Glutamatergic neuron (in vitro differentiated cells): ENCODE measurements at regions not wholly inside any gene's neighbourhood (a gene's known extent, or its start where the extent isn't known, plus 50 kb on each side); places are given as distances from the start of the nearest gene placed in this dataset.

Experiments used
- DNase-seq: peaks from one replicate; pipeline ENCODE4 v3.0.0; 2022
- H3K27ac Mint-ChIP-seq: one replicate; pipeline ENCODE4 v1.8.0; 2020; ENCODE audit warnings: mild to moderate bottlenecking, mixed read lengths, inconsistent platforms; ENCODE audit not compliant: unreplicated experiment
- H3K27me3 Mint-ChIP-seq: one replicate; pipeline ENCODE4 v1.8.0; 2020; ENCODE audit warnings: mild to moderate bottlenecking, moderate library complexity, mixed read lengths, inconsistent platforms; ENCODE audit not compliant: unreplicated experiment
- H3K36me3 Mint-ChIP-seq: one replicate; pipeline ENCODE4 v1.8.0; 2020; ENCODE audit warnings: mild to moderate bottlenecking, mixed read lengths, inconsistent platforms; ENCODE audit not compliant: unreplicated experiment
- H3K4me1 Mint-ChIP-seq: one replicate; pipeline ENCODE4 v1.8.0; 2020; ENCODE audit warnings: mild to moderate bottlenecking, low read depth, mixed read lengths, inconsistent platforms; ENCODE audit not compliant: unreplicated experiment
- H3K4me3 Mint-ChIP-seq: one replicate; pipeline ENCODE4 v1.8.0; 2020; ENCODE audit warnings: mild to moderate bottlenecking, mixed read lengths, inconsistent platforms; ENCODE audit not compliant: unreplicated experiment
- H3K9me3 Mint-ChIP-seq: one replicate; pipeline ENCODE4 v1.8.0; 2020; ENCODE audit warnings: mild to moderate bottlenecking, moderate library complexity, mixed read lengths, inconsistent platforms; ENCODE audit not compliant: unreplicated experiment
- TF ChIP-seq, protein P1 (sequence below): fragments of 200-600 bp; sonication (generic); IDR thresholded peaks from one replicate; pipeline ENCODE4 v1.5.0; 2021; ENCODE audit not compliant: partially characterized antibody, unreplicated experiment

- DNase-seq = no peak
- H3K4me3 Mint-ChIP-seq = no peak overlapping the region
- H3K27ac Mint-ChIP-seq = no peak overlapping the region
- H3K4me1 Mint-ChIP-seq = no peaks in the 10 kb centered on the region
- H3K27me3 Mint-ChIP-seq = no peaks in the 10 kb centered on the region
- H3K36me3 Mint-ChIP-seq = no peaks in the 10 kb centered on the region
- H3K9me3 Mint-ChIP-seq = no peaks in the 10 kb centered on the region
- TF ChIP-seq, protein P1, sequence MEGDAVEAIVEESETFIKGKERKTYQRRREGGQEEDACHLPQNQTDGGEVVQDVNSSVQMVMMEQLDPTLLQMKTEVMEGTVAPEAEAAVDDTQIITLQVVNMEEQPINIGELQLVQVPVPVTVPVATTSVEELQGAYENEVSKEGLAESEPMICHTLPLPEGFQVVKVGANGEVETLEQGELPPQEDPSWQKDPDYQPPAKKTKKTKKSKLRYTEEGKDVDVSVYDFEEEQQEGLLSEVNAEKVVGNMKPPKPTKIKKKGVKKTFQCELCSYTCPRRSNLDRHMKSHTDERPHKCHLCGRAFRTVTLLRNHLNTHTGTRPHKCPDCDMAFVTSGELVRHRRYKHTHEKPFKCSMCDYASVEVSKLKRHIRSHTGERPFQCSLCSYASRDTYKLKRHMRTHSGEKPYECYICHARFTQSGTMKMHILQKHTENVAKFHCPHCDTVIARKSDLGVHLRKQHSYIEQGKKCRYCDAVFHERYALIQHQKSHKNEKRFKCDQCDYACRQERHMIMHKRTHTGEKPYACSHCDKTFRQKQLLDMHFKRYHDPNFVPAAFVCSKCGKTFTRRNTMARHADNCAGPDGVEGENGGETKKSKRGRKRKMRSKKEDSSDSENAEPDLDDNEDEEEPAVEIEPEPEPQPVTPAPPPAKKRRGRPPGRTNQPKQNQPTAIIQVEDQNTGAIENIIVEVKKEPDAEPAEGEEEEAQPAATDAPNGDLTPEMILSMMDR = no peak
Observed at GRCh38 chr9:14439555-14439954, 125.6 kb upstream of the NFIB start.

DNA sequence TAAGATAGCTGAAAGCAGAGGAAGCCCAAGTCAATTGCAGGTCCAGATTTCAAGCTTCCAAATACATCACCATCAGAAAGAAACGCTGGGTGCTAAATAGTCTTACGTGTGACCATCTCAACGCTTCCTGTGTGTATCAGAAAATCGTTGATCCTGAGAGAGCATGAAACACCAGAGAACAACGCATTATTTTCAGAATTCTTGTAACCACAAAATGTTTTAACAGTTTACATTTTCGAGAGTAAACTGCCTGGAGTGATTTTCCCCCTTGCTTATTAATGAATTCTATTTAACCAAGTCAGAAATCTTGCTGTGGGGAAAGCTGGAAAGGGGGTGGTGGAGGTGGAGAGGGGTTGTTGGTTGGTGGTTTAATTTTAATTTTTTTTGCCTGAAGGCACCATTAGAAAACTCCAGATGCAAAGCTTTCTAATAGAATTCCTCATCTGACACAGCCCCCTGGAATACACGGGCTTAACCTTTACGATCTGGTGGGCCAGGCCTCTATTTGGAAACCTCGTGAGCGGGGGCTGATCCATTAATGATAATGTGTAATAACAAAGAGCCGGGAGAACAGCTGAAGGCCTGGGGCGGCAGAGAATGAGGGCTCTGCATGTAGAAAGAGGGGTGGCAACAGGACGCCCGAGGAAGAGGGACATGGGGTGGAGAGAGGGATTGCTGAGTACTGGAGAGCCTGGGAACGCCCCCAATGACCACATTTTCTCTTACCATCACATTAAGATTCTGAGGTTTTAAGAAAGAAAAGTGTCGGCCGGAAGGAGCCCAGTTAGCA lies 124.5 kb upstream of the NFIB start:
- no peaks in the 10 kb centered on the region for H3K9me3 Mint-ChIP-seq
- no peaks in the 10 kb centered on the region for H3K36me3 Mint-ChIP-seq
- no peak for DNase-seq
- no peaks in the 10 kb centered on the region for H3K27me3 Mint-ChIP-seq
- no peak overlapping the region for H3K27ac Mint-ChIP-seq
- TF ChIP-seq, protein P1 = no peak
- no peak overlapping the region for H3K4me3 Mint-ChIP-seq
- peaks cover 2% of the 10 kb centered on the region for H3K4me1 Mint-ChIP-seq

GRCh38 chr9:14437354-14438231 lies 123.7 kb upstream of the NFIB start:
- no peak overlapping the region for H3K27ac Mint-ChIP-seq
- DNase-seq = no peak
- TF ChIP-seq, protein P1 = no peak
- no peaks in the 10 kb centered on the region for H3K9me3 Mint-ChIP-seq
- peaks cover 2% of the 10 kb centered on the region for H3K4me1 Mint-ChIP-seq
- H3K27me3 Mint-ChIP-seq = no peaks in the 10 kb centered on the region
- H3K36me3 Mint-ChIP-seq = no peaks in the 10 kb centered on the region
- no peak overlapping the region for H3K4me3 Mint-ChIP-seq

DNA sequence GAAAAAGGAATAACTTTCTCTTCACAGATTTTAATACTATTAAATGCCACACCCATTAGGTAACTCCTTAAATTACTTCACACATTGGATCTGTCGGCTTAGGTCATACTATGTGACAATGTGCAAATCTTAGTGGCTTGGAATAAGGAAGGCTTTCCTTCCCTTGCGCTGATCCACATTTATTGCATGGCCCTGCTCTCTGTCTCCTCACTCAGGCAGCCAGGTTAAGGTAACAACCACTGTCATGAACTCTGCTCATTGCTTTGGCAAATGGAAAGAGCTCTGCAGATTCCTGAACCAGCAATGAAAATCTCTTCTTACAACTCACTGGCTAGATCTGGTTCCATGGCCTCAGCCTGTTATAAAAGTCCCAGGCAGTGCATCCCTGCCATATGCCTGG lies 121.9 kb upstream of the NFIB start:
- no peaks in the 10 kb centered on the region for H3K9me3 Mint-ChIP-seq
- peaks cover 2% of the 10 kb centered on the region for H3K4me1 Mint-ChIP-seq
- no peak overlapping the region for H3K27ac Mint-ChIP-seq
- no peak overlapping the region for H3K4me3 Mint-ChIP-seq
- TF ChIP-seq, protein P1 = no peak
- DNase-seq = no peak
- no peaks in the 10 kb centered on the region for H3K36me3 Mint-ChIP-seq
- H3K27me3 Mint-ChIP-seq = no peaks in the 10 kb centered on the region
